WI38 (cell line): ENCODE measurements at regions not wholly inside any gene's neighbourhood (a gene's known extent, or its start where the extent isn't known, plus 50 kb on each side); places are given as distances from the start of the nearest gene placed in this dataset.

ENCODE experiments used
- H3K4me3 ChIP-seq: 2 replicates; pipeline ENCODE4 v1.5.1; 2011; ENCODE audit warnings: low read depth, mild to moderate bottlenecking, control low read depth, low read length
- CTCF ChIP-seq: IDR thresholded peaks from 2 replicates; pipeline ENCODE4 v1.5.1; 2012; ENCODE audit warnings: low read depth, mild to moderate bottlenecking, control low read depth, low read length

- TF ChIP-seq CTCF = no peak
- no peak overlapping the region for H3K4me3 ChIP-seq
Observed at GRCh38 chr11:97995874-97996273, 1024.9 kb upstream of the CNTN5 start.

- no peak for TF ChIP-seq CTCF
- no peak overlapping the region for H3K4me3 ChIP-seq
Observed at GRCh38 chr11:97996762-97997161, 1024.0 kb upstream of the CNTN5 start.

- H3K4me3 ChIP-seq = peak overlapping the region; percentile 35
- TF ChIP-seq CTCF = no peak
Observed at GRCh38 chr11:98003606-98004371, 1017.0 kb upstream of the CNTN5 start.

- H3K4me3 ChIP-seq = no peak overlapping the region
- TF ChIP-seq CTCF = no peak
Observed at GRCh38 chr11:98007072-98007471, 1013.7 kb upstream of the CNTN5 start.

- no peak overlapping the region for H3K4me3 ChIP-seq
- TF ChIP-seq CTCF = no peak
Observed at GRCh38 chr11:98027652-98028051, 993.1 kb upstream of the CNTN5 start.

GRCh38 chr11:98029832-98030231, 990.9 kb upstream of the CNTN5 start:
- H3K4me3 ChIP-seq = no peak overlapping the region
- no peak for TF ChIP-seq CTCF

- no peak for TF ChIP-seq CTCF
- no peak overlapping the region for H3K4me3 ChIP-seq
Observed at GRCh38 chr11:98036810-98037209, 983.9 kb upstream of the CNTN5 start.
